IMR-90 (cell line): ENCODE measurements at regions not wholly inside any gene's neighbourhood (a gene's known extent, or its start where the extent isn't known, plus 50 kb on each side); places are given as distances from the start of the nearest gene placed in this dataset.

ENCODE experiments used
- ATAC-seq: fragments of 200-7000 bp; cut with Tn5 transposase; 2 replicates; pipeline ENCODE4 v1.9.1; 2020; ENCODE audit warnings: low read depth, mild to moderate bottlenecking, moderate library complexity
- BruUV-seq: library from RNA; stranded (reverse); fragments of 400-500 nt; replicated peaks from 2 replicates; lab custom pipeline; 2021; lab: Mats Ljungman, UMichigan
- CTCF ChIA-PET: fragments of 300-600 bp; formaldehyde crosslinking; extraction: SDS; loops from one replicate; lab custom pipeline; 2021; ENCODE audit warnings: antibody characterized with exemption; lab: Yijun Ruan, JAX
- POLR2A ChIA-PET: fragments of 300-600 bp; sonication (Branson Sonifier 250); formaldehyde crosslinking; loops from one replicate; lab custom pipeline; 2022; ENCODE audit warnings: antibody characterized with exemption; ENCODE audit not compliant: unreplicated experiment; lab: Charles Lee
- DNase-seq: peaks from one replicate; pipeline ENCODE4 v3.0.0; 2013
- H2AFZ ChIP-seq: replicated peaks from 2 replicates; pipeline ENCODE3; 2013; ENCODE audit warnings: low read length, mild to moderate bottlenecking; ENCODE audit not compliant: poor library complexity
- H2AK5ac ChIP-seq: 2 replicates; pipeline ENCODE4 v1.6.1; 2013; ENCODE audit warnings: low read depth, low read length, inconsistent platforms
- H2AK9ac ChIP-seq: replicated peaks from 2 replicates; pipeline ENCODE3; 2013; ENCODE audit warnings: mild to moderate bottlenecking, low read depth, low read length, moderate library complexity; ENCODE audit not compliant: poor library complexity
- H2BK120ac ChIP-seq: 2 replicates; pipeline ENCODE4 v1.6.1; 2013; ENCODE audit warnings: low read depth, low read length, inconsistent platforms
- H2BK15ac ChIP-seq: 3 replicates; pipeline ENCODE4 v1.6.1; 2013; ENCODE audit warnings: low read depth, low read length, inconsistent platforms
- H2BK20ac ChIP-seq: 2 replicates; pipeline ENCODE4 v1.6.1; 2013; ENCODE audit warnings: low read depth, mild to moderate bottlenecking, inconsistent platforms, low read length, moderate library complexity
- H2BK5ac ChIP-seq: 2 replicates; pipeline ENCODE4 v1.6.1; 2013; ENCODE audit warnings: mild to moderate bottlenecking, low read depth, low read length, inconsistent platforms; ENCODE audit not compliant: poor library complexity, severe bottlenecking
- H3K14ac ChIP-seq: replicated peaks from 2 replicates; pipeline ENCODE4 v1.6.1; 2013; ENCODE audit warnings: low read depth, low read length, inconsistent platforms
- H3K18ac ChIP-seq: 2 replicates; pipeline ENCODE4 v1.6.1; 2013; ENCODE audit warnings: low read depth, low read length, control low read depth
- H3K23ac ChIP-seq: 2 replicates; pipeline ENCODE4 v1.6.1; 2013; ENCODE audit warnings: low read depth, low read length, inconsistent platforms
- H3K27ac ChIP-seq: 2 replicates; pipeline ENCODE4 v1.5.1; 2013; ENCODE audit warnings: mild to moderate bottlenecking, control low read depth, low read length; ENCODE audit not compliant: insufficient read depth
- H3K27me3 ChIP-seq: 2 replicates; pipeline ENCODE4 v1.6.1; 2013; ENCODE audit warnings: low read length; ENCODE audit not compliant: control insufficient read depth, insufficient read depth
- H3K36me3 ChIP-seq: 2 replicates; pipeline ENCODE4 v1.6.1; 2013; ENCODE audit warnings: low read length, mixed read lengths; ENCODE audit not compliant: control insufficient read depth, insufficient read depth
- H3K4ac ChIP-seq: 2 replicates; pipeline ENCODE4 v1.6.1; 2013; ENCODE audit warnings: low read depth, low read length, inconsistent platforms
- H3K4me1 ChIP-seq: 2 replicates; pipeline ENCODE4 v1.6.1; 2013; ENCODE audit warnings: low read length, mixed read lengths; ENCODE audit not compliant: control insufficient read depth, insufficient read depth
- H3K4me2 ChIP-seq: 2 replicates; pipeline ENCODE4 v1.6.1; 2013; ENCODE audit warnings: low read depth, mild to moderate bottlenecking, control low read depth, low read length, moderate library complexity
- H3K4me3 ChIP-seq: 2 replicates; pipeline ENCODE4 v1.5.1; 2013; ENCODE audit warnings: low read depth, mild to moderate bottlenecking, control low read depth, low read length, moderate library complexity; ENCODE audit not compliant: insufficient read depth
- H3K56ac ChIP-seq: 2 replicates; pipeline ENCODE4 v1.6.1; 2013; ENCODE audit warnings: low read length, inconsistent platforms; ENCODE audit not compliant: insufficient read depth; ENCODE audit errors: extremely low read depth
- H3K79me1 ChIP-seq, 2 experiments: 2 replicates each; pipeline ENCODE4 v1.6.1; 2013; ENCODE audit warnings: low read length in 2 of 2, inconsistent platforms in 1 of 2, low read depth in 1 of 2
- H3K9ac ChIP-seq: 2 replicates; pipeline ENCODE4 v1.6.1; 2013; ENCODE audit warnings: low read depth, low read length, control low read depth
- H3K9me1 ChIP-seq: 2 replicates; pipeline ENCODE4 v1.6.1; 2013; ENCODE audit warnings: low read length, inconsistent platforms; ENCODE audit not compliant: insufficient read depth
- H3K9me3 ChIP-seq: 2 replicates; pipeline ENCODE4 v1.6.1; 2013; ENCODE audit warnings: low read length; ENCODE audit not compliant: control insufficient read depth, insufficient read depth
- H4K20me1 ChIP-seq: 2 replicates; pipeline ENCODE4 v1.6.1; 2013; ENCODE audit warnings: low read length, inconsistent platforms; ENCODE audit not compliant: insufficient read depth
- H4K5ac ChIP-seq: 2 replicates; pipeline ENCODE4 v1.6.1; 2013; ENCODE audit warnings: mild to moderate bottlenecking, low read depth, low read length, control low read depth
- H4K8ac ChIP-seq, 2 experiments: 2 replicates each; pipeline ENCODE4 v1.6.1; 2013; ENCODE audit warnings: low read depth in 2 of 2, low read length in 2 of 2, control low read depth in 1 of 2, inconsistent platforms in 1 of 2
- H4K91ac ChIP-seq: 2 replicates; pipeline ENCODE4 v1.6.1; 2013; ENCODE audit warnings: low read depth, low read length, inconsistent platforms; ENCODE audit not compliant: insufficient read depth
- ELK1 ChIP-seq: fragments of 150-350 bp; IDR thresholded peaks from 2 replicates; pipeline ENCODE4 v1.6.1; 2016; ENCODE audit warnings: low read depth, mild to moderate bottlenecking, low read length, moderate library complexity, borderline replicate concordance
- WGBS, 2 experiments: methylation state at CpG; one replicate each; pipeline versions ENCODE4 v1.1.5 to v1.1.7; 2013; ENCODE audit warnings: missing lambda C conversion rate in 2 of 2; ENCODE audit not compliant: insufficient read length in 1 of 2; ENCODE audit errors: extremely low coverage in 2 of 2; 5-methylcytosine and 5-hydroxymethylcytosine counted together
- dilution Hi-C: fragments of 300-500 bp; cut with HindIII; formaldehyde crosslinking; loops from one replicate; pipeline ENCODE4 v1.14.3; 2018; ENCODE audit warnings: low sequenced_read_pairs; ENCODE audit not compliant: unreplicated experiment
- in situ Hi-C: fragments of 300-500 bp; cut with MboI; formaldehyde crosslinking; loops from 3 replicates; pipeline ENCODE4 v1.14.3; 2019; ENCODE audit warnings: low sequenced_read_pairs, inconsistent platforms, mixed read lengths
- intact Hi-C: fragments of 100-400 bp; cut with micrococcal nuclease; formaldehyde crosslinking; loops from 2 replicates; pipeline ENCODE4 v1.10.0; 2022
- TF ChIP-seq, protein P1 (sequence below): fragments of 150-350 bp; IDR thresholded peaks from 2 replicates; pipeline ENCODE4 v1.6.1; 2017; ENCODE audit warnings: mild to moderate bottlenecking, antibody characterized with exemption, low read length, low read depth

- DNase-seq (no peak), ATAC-seq (no peak)
- no peak overlapping the region for H3K14ac ChIP-seq
- no peak overlapping the region for H3K4me2 ChIP-seq
- no TSS peak for BruUV-seq
- TF ChIP-seq ELK1, result no peak
- TF ChIP-seq, protein P1, sequence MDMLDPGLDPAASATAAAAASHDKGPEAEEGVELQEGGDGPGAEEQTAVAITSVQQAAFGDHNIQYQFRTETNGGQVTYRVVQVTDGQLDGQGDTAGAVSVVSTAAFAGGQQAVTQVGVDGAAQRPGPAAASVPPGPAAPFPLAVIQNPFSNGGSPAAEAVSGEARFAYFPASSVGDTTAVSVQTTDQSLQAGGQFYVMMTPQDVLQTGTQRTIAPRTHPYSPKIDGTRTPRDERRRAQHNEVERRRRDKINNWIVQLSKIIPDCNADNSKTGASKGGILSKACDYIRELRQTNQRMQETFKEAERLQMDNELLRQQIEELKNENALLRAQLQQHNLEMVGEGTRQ, result no peak
- H3K23ac ChIP-seq, result no peak overlapping the region
- H2BK20ac ChIP-seq, result no peak overlapping the region
- no peak overlapping the region for H4K91ac ChIP-seq
- intact Hi-C loops, result no loop called here
- dilution Hi-C loops, result no loop called here
- no peaks in the 10 kb centered on the region for H3K4me1 ChIP-seq
- in situ Hi-C loops, result no loop called here
- H4K8ac ChIP-seq, result no peak overlapping the region
- CTCF ChIA-PET, result no interaction called here
- no peak overlapping the region for H3K9ac ChIP-seq
- no peak overlapping the region for H2AK9ac ChIP-seq
- H3K27ac ChIP-seq, result no peak overlapping the region
- no peak overlapping the region for H3K4ac ChIP-seq
- H3K9me3 ChIP-seq, result no peaks in the 10 kb centered on the region
- no peak overlapping the region for H2BK120ac ChIP-seq
- H3K18ac ChIP-seq, result no peak overlapping the region
- H3K36me3 ChIP-seq, result no peaks in the 10 kb centered on the region
- no peak overlapping the region for H2BK15ac ChIP-seq
- H3K4me3 ChIP-seq, result no peak overlapping the region
- H3K56ac ChIP-seq, result no peak overlapping the region
- H2BK5ac ChIP-seq, result no peak overlapping the region
- peaks cover 7% of the 10 kb centered on the region; the same call in 1 of the 2 replicates for H3K27me3 ChIP-seq
- no peak overlapping the region for H4K5ac ChIP-seq
- POLR2A ChIA-PET, result no interaction called here
- 72% methylated on average over 2 of the region's 5 CpGs; no CpG with 5 or more reads in 1 of the 2 experiments for WGBS, 2 experiments
- H3K79me1 ChIP-seq, result no peaks in the 10 kb centered on the region
- H2AFZ ChIP-seq, result no peak overlapping the region
- H4K20me1 ChIP-seq, result no peaks in the 10 kb centered on the region
- no peak overlapping the region for H2AK5ac ChIP-seq
- H3K9me1 ChIP-seq, result no peaks in the 10 kb centered on the region
Observed at GRCh38 chr2:219775506-219775905, 148.1 kb downstream of the SLC4A3 start.
